DND-41 (cell line): ENCODE measurements at regions not wholly inside any gene's neighbourhood (a gene's known extent, or its start where the extent isn't known, plus 50 kb on each side); places are given as distances from the start of the nearest gene placed in this dataset.
"Not testable (repeated sequence)": the region's sequence is repeated elsewhere in the genome, so short reads cannot be mapped to it uniquely, and the experiment has no call there.

ENCODE experiments used
- EZH2 ChIP-seq: IDR thresholded peaks from 3 replicates; pipeline ENCODE4 v1.6.1; 2012; ENCODE audit warnings: borderline replicate concordance, low read depth, mild to moderate bottlenecking, moderate library complexity, low read length, inconsistent platforms; ENCODE audit not compliant: severe bottlenecking
- TF ChIP-seq, protein P1 (sequence below): IDR thresholded peaks from 2 replicates; pipeline ENCODE4 v1.5.1; 2012; ENCODE audit warnings: borderline replicate concordance, low read length, moderate library complexity, mild to moderate bottlenecking; ENCODE audit not compliant: poor library complexity, severe bottlenecking; ENCODE audit errors: extremely low read depth

GRCh38 chr13:18252848-18253247 is 928.8 kb downstream of the TUBA3C start:
- TF ChIP-seq, protein P1, sequence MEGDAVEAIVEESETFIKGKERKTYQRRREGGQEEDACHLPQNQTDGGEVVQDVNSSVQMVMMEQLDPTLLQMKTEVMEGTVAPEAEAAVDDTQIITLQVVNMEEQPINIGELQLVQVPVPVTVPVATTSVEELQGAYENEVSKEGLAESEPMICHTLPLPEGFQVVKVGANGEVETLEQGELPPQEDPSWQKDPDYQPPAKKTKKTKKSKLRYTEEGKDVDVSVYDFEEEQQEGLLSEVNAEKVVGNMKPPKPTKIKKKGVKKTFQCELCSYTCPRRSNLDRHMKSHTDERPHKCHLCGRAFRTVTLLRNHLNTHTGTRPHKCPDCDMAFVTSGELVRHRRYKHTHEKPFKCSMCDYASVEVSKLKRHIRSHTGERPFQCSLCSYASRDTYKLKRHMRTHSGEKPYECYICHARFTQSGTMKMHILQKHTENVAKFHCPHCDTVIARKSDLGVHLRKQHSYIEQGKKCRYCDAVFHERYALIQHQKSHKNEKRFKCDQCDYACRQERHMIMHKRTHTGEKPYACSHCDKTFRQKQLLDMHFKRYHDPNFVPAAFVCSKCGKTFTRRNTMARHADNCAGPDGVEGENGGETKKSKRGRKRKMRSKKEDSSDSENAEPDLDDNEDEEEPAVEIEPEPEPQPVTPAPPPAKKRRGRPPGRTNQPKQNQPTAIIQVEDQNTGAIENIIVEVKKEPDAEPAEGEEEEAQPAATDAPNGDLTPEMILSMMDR: not testable (repeated sequence)
- not testable (repeated sequence) for TF ChIP-seq EZH2
